Transverse colon (tissue), 4 donors: ENCODE measurements at regions not wholly inside any gene's neighbourhood (a gene's known extent, or its start where the extent isn't known, plus 50 kb on each side); places are given as distances from the start of the nearest gene placed in this dataset.

Experiments
- DNase-seq: peaks from one replicate; pipeline ENCODE4 v3.0.0-alpha.2; 2019
- H3K27ac ChIP-seq, 4 donors: fragments of 200-600 bp; sonication (generic); 2 replicates each; pipeline ENCODE4 v1.5.1; 2016 to 2018; ENCODE audit warnings: inconsistent platforms in 4 of 4
- H3K27me3 ChIP-seq: fragments of 200-600 bp; sonication (generic); 2 replicates; pipeline ENCODE4 v1.5.1; 2017; ENCODE audit warnings: inconsistent platforms
- H3K36me3 ChIP-seq, 4 donors: fragments of 200-600 bp; sonication (generic); 2 replicates each; pipeline ENCODE4 v1.5.1; 2017 to 2019; ENCODE audit warnings: inconsistent platforms in 4 of 4
- H3K4me1 ChIP-seq, 4 donors: fragments of 200-600 bp; sonication (generic); 2 replicates each; pipeline ENCODE4 v1.5.1; 2017 to 2020; ENCODE audit warnings: inconsistent platforms in 4 of 4
- H3K4me3 ChIP-seq, 4 donors: fragments of 200-600 bp; sonication (generic); 1 replicate in 1 of 4; 2 replicates in 3 of 4; pipeline versions ENCODE4 v1.5.1 to v1.6.1; 2017 to 2019; ENCODE audit warnings: inconsistent platforms in 4 of 4
- H3K9me3 ChIP-seq, 2 donors: fragments of 200-600 bp; sonication (generic); 2 replicates each; pipeline ENCODE4 v1.5.1; 2017 to 2019; ENCODE audit warnings: inconsistent platforms in 2 of 2
- EP300 ChIP-seq: sonication (generic); formaldehyde crosslinking; IDR thresholded peaks from one replicate; pipeline ENCODE4 v1.6.1; 2017; ENCODE audit warnings: antibody characterized with exemption, low read depth
- POLR2A ChIP-seq: fragments of 450-650 bp; IDR thresholded peaks from one replicate; pipeline ENCODE4 v1.6.1; 2016; ENCODE audit warnings: antibody characterized with exemption, mild to moderate bottlenecking, moderate library complexity
- POLR2AphosphoS5 ChIP-seq, 3 donors: sonication (generic); formaldehyde crosslinking; IDR thresholded peaks; one replicate each; pipeline ENCODE4 v1.6.1; 2016; ENCODE audit warnings: antibody characterized with exemption in 3 of 3
- WGBS, 2 donors: methylation state at CpG; one replicate each; pipeline ENCODE4 v1.1.5; 2018; ENCODE audit warnings: low coverage in 1 of 2; 5-methylcytosine and 5-hydroxymethylcytosine counted together
- in situ Hi-C, 4 donors: fragments of 200-750 bp; cut with MboI; loops; one replicate each; pipeline versions ENCODE4 v1.15.0 to v1.15.1; 2017; ENCODE audit warnings: low sequenced_read_pairs in 3 of 4, low pct_ligation_motif_present in 1 of 4, low pct_unique_long_range_greater_than_20kb in 1 of 4
- intact Hi-C: fragments of 100-400 bp; cut with DNase I; formaldehyde crosslinking; loops from one replicate; pipeline ENCODE4 v1.15.1; 2023; ENCODE audit warnings: low total_unique reads
- TF ChIP-seq, protein P1 (sequence below), 5 experiments: fragments of 200-600 bp in 3 of 5; fragments of 450-650 bp in 2 of 5; sonication (generic) in 3 of 5; IDR thresholded peaks; 1 replicate in 2 of 5; 2 replicates in 3 of 5; pipeline ENCODE4 v1.5.1; 2016 to 2017; ENCODE audit warnings: antibody characterized with exemption in 5 of 5, inconsistent platforms in 3 of 5, mild to moderate bottlenecking in 2 of 5, moderate library complexity in 1 of 5

DNA sequence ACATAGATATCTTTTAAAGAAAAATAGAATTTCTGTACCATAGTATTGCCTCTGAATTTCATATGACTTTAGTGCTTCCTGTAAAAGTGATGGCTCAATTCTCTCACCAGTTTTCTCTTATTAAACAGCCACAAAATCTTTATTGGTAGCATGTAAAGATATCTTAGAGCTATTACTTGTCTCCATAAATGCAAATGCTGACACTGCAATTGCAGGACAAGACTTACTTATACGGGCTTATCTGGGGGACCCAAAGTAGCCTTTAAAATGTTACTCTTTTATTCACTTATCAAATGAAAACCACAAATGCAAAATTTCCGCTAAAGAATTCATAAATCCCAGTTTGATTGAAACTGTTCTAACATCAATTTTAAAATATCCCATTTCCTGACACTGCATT is 287.1 kb upstream of the SPTLC3 start:
- DNase-seq: no peak
- intact Hi-C loops (no loop called here), in situ Hi-C loops (no loop called here)
- no peaks in the 10 kb centered on the region for H3K27me3 ChIP-seq
- H3K9me3 ChIP-seq: no peaks in the 10 kb centered on the region
- WGBS, 2 donors: 47 to 68% methylated on average over 2 of the region's 2 CpGs
- no peaks in the 10 kb centered on the region for H3K4me1 ChIP-seq
- no peaks in the 10 kb centered on the region for H3K36me3 ChIP-seq
- H3K27ac ChIP-seq: no peak overlapping the region
- H3K4me3 ChIP-seq: no peak overlapping the region
- no peak for TF ChIP-seq EP300
- TF ChIP-seq, protein P1, sequence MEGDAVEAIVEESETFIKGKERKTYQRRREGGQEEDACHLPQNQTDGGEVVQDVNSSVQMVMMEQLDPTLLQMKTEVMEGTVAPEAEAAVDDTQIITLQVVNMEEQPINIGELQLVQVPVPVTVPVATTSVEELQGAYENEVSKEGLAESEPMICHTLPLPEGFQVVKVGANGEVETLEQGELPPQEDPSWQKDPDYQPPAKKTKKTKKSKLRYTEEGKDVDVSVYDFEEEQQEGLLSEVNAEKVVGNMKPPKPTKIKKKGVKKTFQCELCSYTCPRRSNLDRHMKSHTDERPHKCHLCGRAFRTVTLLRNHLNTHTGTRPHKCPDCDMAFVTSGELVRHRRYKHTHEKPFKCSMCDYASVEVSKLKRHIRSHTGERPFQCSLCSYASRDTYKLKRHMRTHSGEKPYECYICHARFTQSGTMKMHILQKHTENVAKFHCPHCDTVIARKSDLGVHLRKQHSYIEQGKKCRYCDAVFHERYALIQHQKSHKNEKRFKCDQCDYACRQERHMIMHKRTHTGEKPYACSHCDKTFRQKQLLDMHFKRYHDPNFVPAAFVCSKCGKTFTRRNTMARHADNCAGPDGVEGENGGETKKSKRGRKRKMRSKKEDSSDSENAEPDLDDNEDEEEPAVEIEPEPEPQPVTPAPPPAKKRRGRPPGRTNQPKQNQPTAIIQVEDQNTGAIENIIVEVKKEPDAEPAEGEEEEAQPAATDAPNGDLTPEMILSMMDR (IDR thresholded peaks at IDR 0.05): no peak
- TF ChIP-seq POLR2AphosphoS5 (IDR thresholded peaks at IDR 0.05): no peak
- no peak for TF ChIP-seq POLR2A

DNA sequence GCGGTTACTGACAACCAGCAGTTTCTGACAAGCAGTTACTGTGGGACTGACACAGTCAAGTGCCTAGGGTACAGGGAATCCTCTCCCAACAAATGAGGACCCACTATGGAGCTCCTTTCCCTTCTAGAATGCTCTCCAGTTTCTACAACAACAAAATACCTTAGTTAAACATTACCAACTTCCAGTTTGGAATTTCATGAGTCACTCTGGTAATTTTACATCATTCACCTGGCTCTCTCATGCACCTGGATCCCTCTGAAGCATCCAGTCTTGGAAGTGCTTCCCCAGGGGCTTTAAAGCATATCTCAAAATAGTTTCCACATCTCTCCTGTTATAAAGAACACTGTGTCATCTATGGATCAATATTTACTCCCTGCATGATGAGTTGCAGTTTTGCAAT is 286.7 kb upstream of the SPTLC3 start:
- Histone ChIP-seq H3K4me3 (no peak overlapping the region), H3K36me3 (no peaks in the 10 kb centered on the region), H3K27me3 (no peaks in the 10 kb centered on the region), H3K4me1 (no peaks in the 10 kb centered on the region), H3K9me3 (no peaks in the 10 kb centered on the region), H3K27ac (no peak overlapping the region)
- WGBS, 2 donors: 95% methylated on average over 1 of the region's 1 CpG; no CpG with 5 or more reads in 1 of the 2 donors
- TF ChIP-seq POLR2A (no peak), POLR2AphosphoS5 (IDR thresholded peaks at IDR 0.05) (no peak), EP300 (no peak)
- TF ChIP-seq, protein P1 (IDR thresholded peaks at IDR 0.05): no peak
- no peak for DNase-seq
- intact Hi-C loops (no loop called here), in situ Hi-C loops (no loop called here)

GRCh38 chr20:12723811-12724210 is 285.0 kb upstream of the SPTLC3 start:
- no peaks in the 10 kb centered on the region for H3K27me3 ChIP-seq
- no peak overlapping the region for H3K4me3 ChIP-seq
- in situ Hi-C loops (no loop called here), intact Hi-C loops (no loop called here)
- H3K36me3 ChIP-seq: no peaks in the 10 kb centered on the region
- H3K4me1 ChIP-seq: no peaks in the 10 kb centered on the region
- WGBS, 2 donors: 92 to 100% methylated on average over 2 of the region's 2 CpGs
- no peak for TF ChIP-seq POLR2A
- TF ChIP-seq, protein P1 (IDR thresholded peaks at IDR 0.05): no peak
- TF ChIP-seq EP300: no peak
- no peak for TF ChIP-seq POLR2AphosphoS5 (IDR thresholded peaks at IDR 0.05)
- no peak for DNase-seq
- no peak overlapping the region for H3K27ac ChIP-seq
- no peaks in the 10 kb centered on the region for H3K9me3 ChIP-seq

- in situ Hi-C loops: no loop called here
- WGBS, 2 donors: 77 to 95% methylated on average over 3 of the region's 3 CpGs
- H3K4me1 ChIP-seq: no peaks in the 10 kb centered on the region
- no peak for DNase-seq
- H3K9me3 ChIP-seq: no peaks in the 10 kb centered on the region
- intact Hi-C loops: no loop called here
- H3K27ac ChIP-seq: no peak overlapping the region
- TF ChIP-seq POLR2AphosphoS5 (IDR thresholded peaks at IDR 0.05): no peak
- no peak for TF ChIP-seq POLR2A
- no peak for TF ChIP-seq EP300
- H3K4me3 ChIP-seq: no peak overlapping the region
- H3K27me3 ChIP-seq: no peaks in the 10 kb centered on the region
- no peaks in the 10 kb centered on the region for H3K36me3 ChIP-seq
Measured at GRCh38 chr20:12728782-12729181, 280.0 kb upstream of the SPTLC3 start.

DNA sequence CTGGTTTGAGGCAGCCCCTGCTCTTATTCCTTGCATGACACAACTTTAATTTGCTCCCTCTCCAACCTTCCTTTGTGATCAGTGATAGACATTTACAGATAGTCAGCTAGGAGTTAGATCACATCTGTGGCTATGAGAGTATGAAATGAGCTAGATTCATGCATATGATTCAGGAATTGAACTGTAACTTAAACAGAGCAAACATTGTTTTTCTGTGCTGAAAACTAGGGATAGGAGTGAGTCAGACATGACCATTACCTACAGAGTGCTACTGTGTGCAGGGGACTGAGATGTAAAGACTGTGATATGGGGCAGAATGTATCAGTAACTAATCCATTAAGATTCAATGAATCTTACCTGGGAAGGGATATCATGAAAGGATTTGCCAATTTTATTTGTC is 279.4 kb upstream of the SPTLC3 start:
- no peak for DNase-seq
- Histone ChIP-seq H3K36me3 (no peaks in the 10 kb centered on the region), H3K4me1 (no peaks in the 10 kb centered on the region), H3K27ac (no peak overlapping the region), H3K9me3 (no peaks in the 10 kb centered on the region), H3K4me3 (no peak overlapping the region), H3K27me3 (no peaks in the 10 kb centered on the region)
- in situ Hi-C loops: no loop called here
- TF ChIP-seq, protein P1 (IDR thresholded peaks at IDR 0.05): no peak
- intact Hi-C loops: no loop called here
